ENCODE measurements at regions not wholly inside any gene's neighbourhood (a gene's known extent, or its start where the extent isn't known, plus 50 kb on each side); places are given as distances from the start of the nearest gene placed in this dataset.

DNA sequence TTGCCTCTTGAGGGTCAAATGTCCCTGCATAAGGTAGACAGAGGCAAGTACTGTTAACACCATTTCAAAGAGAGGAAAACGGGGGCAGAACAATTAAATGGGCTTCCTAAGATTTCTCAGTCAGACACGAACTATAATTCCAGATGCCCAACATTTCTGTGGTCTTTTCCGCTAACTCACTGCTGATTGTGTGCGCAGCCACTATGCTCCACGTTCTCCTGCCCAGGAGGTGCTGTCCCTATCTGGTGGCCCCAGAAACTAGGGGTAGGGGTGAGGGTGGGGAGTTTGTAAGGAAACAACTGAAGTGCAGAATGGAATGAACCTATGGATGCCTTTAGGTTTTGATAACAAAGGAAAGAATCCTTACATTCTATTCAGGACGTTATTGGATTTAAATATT, 86.1 kb upstream of the BACH2 start:
- TF ChIP-seq CSDC2 (CRISPR knock-in tag; IDR thresholded peaks at IDR 0.05) (no peak), ARNTL (CRISPR knock-in tag; IDR thresholded peaks at IDR 0.05; ENCODE audit: borderline replicate concordance, low read depth) (no peak), TCF4 (CRISPR knock-in tag; IDR thresholded peaks at IDR 0.05; ENCODE audit: borderline replicate concordance) (no peak), ZFP30 (CRISPR knock-in tag; IDR thresholded peaks at IDR 0.05) (no peak), SNAI2 (CRISPR knock-in tag; IDR thresholded peaks at IDR 0.05) (no peak), ZC3H10 (CRISPR knock-in tag; IDR thresholded peaks at IDR 0.05) (no peak), BACH2 (CRISPR knock-in tag; IDR thresholded peaks at IDR 0.05; ENCODE audit: borderline replicate concordance) (no peak), RARB (CRISPR knock-in tag; IDR thresholded peaks at IDR 0.05) (no peak), ZNF70 (CRISPR knock-in tag; IDR thresholded peaks at IDR 0.05) (no peak)
- TF ChIP-seq, protein P1, sequence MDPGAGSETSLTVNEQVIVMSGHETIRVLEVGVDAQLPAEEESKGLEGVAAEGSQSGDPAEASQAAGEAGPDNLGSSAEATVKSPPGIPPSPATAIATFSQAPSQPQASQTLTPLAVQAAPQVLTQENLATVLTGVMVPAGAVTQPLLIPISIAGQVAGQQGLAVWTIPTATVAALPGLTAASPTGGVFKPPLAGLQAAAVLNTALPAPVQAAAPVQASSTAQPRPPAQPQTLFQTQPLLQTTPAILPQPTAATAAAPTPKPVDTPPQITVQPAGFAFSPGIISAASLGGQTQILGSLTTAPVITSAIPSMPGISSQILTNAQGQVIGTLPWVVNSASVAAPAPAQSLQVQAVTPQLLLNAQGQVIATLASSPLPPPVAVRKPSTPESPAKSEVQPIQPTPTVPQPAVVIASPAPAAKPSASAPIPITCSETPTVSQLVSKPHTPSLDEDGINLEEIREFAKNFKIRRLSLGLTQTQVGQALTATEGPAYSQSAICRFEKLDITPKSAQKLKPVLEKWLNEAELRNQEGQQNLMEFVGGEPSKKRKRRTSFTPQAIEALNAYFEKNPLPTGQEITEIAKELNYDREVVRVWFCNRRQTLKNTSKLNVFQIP (CRISPR knock-in tag; IDR thresholded peaks at IDR 0.05; ENCODE audit: borderline replicate concordance, low read depth), result no peak
- TF ChIP-seq, protein P2, sequence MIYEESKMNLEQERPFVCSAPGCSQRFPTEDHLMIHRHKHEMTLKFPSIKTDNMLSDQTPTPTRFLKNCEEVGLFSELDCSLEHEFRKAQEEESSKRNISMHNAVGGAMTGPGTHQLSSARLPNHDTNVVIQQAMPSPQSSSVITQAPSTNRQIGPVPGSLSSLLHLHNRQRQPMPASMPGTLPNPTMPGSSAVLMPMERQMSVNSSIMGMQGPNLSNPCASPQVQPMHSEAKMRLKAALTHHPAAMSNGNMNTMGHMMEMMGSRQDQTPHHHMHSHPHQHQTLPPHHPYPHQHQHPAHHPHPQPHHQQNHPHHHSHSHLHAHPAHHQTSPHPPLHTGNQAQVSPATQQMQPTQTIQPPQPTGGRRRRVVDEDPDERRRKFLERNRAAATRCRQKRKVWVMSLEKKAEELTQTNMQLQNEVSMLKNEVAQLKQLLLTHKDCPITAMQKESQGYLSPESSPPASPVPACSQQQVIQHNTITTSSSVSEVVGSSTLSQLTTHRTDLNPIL (CRISPR knock-in tag; IDR thresholded peaks at IDR 0.05; ENCODE audit: low read depth), result no peak

Data from SK-N-SH treated with all-trans-retinoic acid at 6 μM for 48 hours (cell line).